ENCODE measurements at regions not wholly inside any gene's neighbourhood (a gene's known extent, or its start where the extent isn't known, plus 50 kb on each side); places are given as distances from the start of the nearest gene placed in this dataset.
A peak's percentile ranks its signal among the peaks of the same experiment; 100 is the strongest.

GRCh38 chr4:8699063-8699385 is 106.5 kb downstream of the CPZ start:
- Histone ChIP-seq H3K4me1 (no peaks in the 10 kb centered on the region), H3K4me3 (no peak overlapping the region), H3K27me3 (peaks cover 6 to 72% (median 21%) of the 10 kb centered on the region in 9 donors), H3K36me3 (no peaks in the 10 kb centered on the region), H3K9me3 (peaks cover 0 to 9% (median 0%) of the 10 kb centered on the region in 12 donors), H3K27ac (no peak overlapping the region)
- TF ChIP-seq POLR2A (IDR thresholded peaks at IDR 0.05) (no peak), CTCF (IDR thresholded peaks at IDR 0.05) (no peak)
- DNase-seq (no peak), ATAC-seq (no peak)
- intact Hi-C loops (cut with DNase I) = no loop called here
- 54 to 79% (median 76%) methylated on average over 3 to 4 of the region's 4 CpGs for WGBS, 4 donors

DNA sequence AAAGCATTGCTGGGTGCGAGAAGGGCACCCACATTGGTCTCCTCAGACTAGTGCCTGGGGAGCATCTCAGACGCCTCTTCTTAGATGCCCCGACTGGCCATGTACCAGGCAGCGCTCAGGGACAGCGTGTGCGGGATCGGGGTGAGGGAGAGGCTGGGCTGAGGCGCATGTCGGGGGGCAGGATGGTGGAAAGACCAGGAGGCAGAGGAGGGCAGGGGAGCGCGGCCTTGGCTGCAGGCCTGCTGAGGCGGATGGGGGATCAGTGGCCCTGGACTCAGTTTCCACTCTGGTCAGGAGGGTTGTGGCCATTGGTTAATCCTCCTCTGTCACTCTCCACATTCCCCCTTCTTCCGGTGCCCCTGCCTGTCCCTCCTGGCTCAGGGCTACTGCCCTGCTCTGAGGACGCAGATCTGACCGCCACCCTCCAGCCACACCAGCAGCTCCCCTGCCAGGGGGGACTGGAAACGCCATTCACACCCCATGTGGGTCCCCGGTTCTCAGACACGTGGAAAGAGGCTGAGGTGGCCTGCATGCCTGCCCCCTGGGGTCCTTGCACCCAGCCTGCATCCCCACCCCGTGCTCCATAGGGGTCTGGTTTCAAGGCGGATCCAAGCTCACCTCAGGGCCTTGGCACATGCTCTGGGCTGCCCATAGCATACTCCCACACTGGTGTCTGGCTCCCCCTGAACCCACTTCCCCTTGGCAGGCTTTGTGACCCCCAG is 105.9 kb downstream of the CPZ start:
- Histone ChIP-seq H3K36me3 (no peaks in the 10 kb centered on the region), H3K4me1 (no peaks in the 10 kb centered on the region), H3K9me3 (peaks cover 0 to 9% (median 0%) of the 10 kb centered on the region in 12 donors), H3K27me3 (peaks cover 7 to 67% (median 17%) of the 10 kb centered on the region in 9 donors), H3K4me3 (no peak overlapping the region), H3K27ac (no peak overlapping the region)
- intact Hi-C loops (cut with DNase I) = no loop called here
- DNase-seq = peak in 1 of 5 donors; percentile 14
- ATAC-seq = no peak
- TF ChIP-seq CTCF (IDR thresholded peaks at IDR 0.05) = no peak
- TF ChIP-seq POLR2A (IDR thresholded peaks at IDR 0.05) = no peak
- WGBS, 4 donors = 86 to 89% (median 88%) methylated on average over 18 to 20 of the region's 20 CpGs

DNA sequence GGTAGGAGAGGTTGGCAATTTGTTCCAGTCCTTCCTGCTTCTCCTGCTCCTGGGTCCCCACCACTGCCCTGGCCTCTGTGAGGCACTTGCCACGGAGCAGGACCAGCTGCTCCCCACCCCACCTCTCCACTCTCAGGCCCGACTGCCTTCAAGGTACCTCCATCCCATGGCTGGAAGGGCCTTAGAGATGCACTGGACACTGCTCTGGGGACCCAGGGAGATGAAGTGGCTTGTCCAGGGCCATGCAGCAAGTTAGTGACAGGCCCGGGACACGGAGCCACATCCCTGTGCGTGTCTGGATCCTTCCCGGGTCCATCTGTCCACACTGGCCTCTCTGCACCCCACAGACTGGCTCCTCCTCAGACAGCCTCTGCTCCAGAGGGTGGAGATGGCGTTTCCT is 105.3 kb downstream of the CPZ start:
- H3K4me1 ChIP-seq = no peaks in the 10 kb centered on the region
- TF ChIP-seq CTCF (IDR thresholded peaks at IDR 0.05) (no peak), POLR2A (IDR thresholded peaks at IDR 0.05) (no peak)
- H3K36me3 ChIP-seq = no peaks in the 10 kb centered on the region
- intact Hi-C loops (cut with DNase I) = no loop called here
- peaks cover 7 to 62% (median 14%) of the 10 kb centered on the region in 9 donors for H3K27me3 ChIP-seq
- H3K27ac ChIP-seq = no peak overlapping the region
- peaks cover 0 to 9% (median 0%) of the 10 kb centered on the region in 12 donors for H3K9me3 ChIP-seq
- WGBS, 4 donors = 80 to 82% (median 80%) methylated on average over 7 of the region's 7 CpGs
- DNase-seq = peak in 1 of 5 donors; percentile 6
- ATAC-seq = no peak
- no peak overlapping the region for H3K4me3 ChIP-seq

DNA sequence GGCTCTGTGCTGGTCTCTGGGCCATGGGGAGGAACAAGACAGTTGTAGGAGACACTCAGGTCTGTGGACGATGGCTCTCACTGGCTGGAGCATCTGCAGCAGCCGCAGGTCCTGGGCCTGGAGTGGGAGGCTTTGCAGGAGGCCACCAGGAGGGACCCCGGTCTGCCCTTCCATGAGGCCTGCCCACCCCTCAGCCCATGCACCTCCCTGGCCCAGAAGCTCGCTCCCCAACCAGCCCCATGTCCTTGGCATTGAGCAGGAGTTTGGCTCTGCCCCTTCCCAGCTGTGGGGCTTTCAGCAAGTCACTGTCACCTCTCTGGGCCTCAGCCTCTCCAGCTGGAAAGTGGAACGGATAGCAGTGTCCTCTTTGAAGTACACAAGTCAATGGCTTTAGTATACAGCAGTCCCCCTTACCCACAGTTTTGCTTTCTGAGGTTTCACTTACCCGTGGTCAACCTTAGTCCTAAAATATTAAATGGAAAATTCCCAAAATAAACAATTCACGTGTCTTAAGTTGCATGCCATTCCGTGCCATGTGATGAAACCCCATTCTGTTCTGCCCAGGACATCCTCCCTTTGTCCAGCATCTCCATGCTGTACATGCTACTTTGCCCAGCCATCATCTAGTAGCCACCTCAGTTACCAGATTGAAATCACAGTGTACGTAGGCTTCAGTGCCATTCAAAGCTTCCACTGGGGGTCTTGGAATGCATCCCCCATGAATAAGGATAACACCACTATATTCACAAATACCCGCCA is 104.0 kb downstream of the CPZ start:
- WGBS, 4 donors = 54 to 78% (median 72%) methylated on average over 7 to 10 of the region's 10 CpGs
- intact Hi-C loops (cut with DNase I) = no loop called here
- Histone ChIP-seq H3K27me3 (peaks cover 2 to 50% (median 12%) of the 10 kb centered on the region in 9 donors), H3K4me1 (no peaks in the 10 kb centered on the region), H3K4me3 (no peak overlapping the region), H3K9me3 (peaks cover 0 to 9% (median 0%) of the 10 kb centered on the region in 12 donors), H3K36me3 (no peaks in the 10 kb centered on the region), H3K27ac (no peak overlapping the region)
- TF ChIP-seq CTCF (IDR thresholded peaks at IDR 0.05) = no peak
- TF ChIP-seq POLR2A (IDR thresholded peaks at IDR 0.05) = no peak
- ATAC-seq (no peak), DNase-seq (no peak)
